HG02588 (cell line): ENCODE measurements at regions not wholly inside any gene's neighbourhood (a gene's known extent, or its start where the extent isn't known, plus 50 kb on each side); places are given as distances from the start of the nearest gene placed in this dataset.
"Not testable (repeated sequence)": the region's sequence is repeated elsewhere in the genome, so short reads cannot be mapped to it uniquely, and the experiment has no call there.

Experiments used
- ATAC-seq: cut with Tn5 transposase; IDR thresholded peaks from one replicate; pipeline ENCODE4 v1.9.1; 2021; ENCODE audit warnings: mild to moderate bottlenecking, moderate library complexity; ENCODE audit not compliant: unreplicated experiment

- ATAC-seq = peak; percentile 65
These were observed 56.3 kb upstream of the CD93 start for GRCh38 chr20:23142162-23143050.

DNA sequence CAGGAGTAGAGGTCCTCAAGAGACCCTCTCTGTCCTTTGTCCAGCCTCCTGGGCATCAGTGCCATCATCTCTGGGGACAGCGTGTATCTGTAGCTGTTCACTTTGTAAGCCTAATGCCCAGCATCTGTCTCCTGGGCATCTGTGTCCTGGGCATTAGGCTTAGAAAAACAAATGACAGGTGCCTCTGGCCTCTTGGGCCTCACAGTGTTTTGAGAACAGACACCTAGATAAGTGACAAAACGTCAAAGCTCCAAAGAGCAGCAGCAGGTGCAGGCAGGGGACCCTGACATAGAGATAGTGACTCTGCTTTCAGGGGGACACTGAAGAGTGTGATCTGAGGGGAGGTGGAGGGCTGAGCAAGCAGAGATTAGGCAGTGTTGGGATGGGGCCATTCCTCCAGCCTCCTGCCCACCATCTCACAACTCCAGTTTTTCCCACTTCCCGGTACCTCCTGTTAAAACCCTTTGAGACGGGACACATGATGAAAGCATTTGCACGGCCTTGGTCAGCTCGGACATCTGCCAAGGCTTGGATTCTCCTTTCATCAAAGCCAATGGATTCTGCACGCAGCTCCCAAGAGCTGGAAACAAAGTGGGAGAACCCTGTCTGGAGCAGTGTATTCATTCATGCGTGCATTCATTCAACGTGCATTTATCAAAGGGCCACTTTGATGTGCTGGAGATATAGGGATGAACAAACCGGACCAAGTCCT lies 55.5 kb upstream of the CD93 start:
- no peak for ATAC-seq

GRCh38 chr20:23140991-23141390 lies 54.9 kb upstream of the CD93 start:
- ATAC-seq = no peak

- not testable (repeated sequence) for ATAC-seq
These were observed 53.9 kb upstream of the CD93 start for GRCh38 chr20:23139984-23140383.

DNA sequence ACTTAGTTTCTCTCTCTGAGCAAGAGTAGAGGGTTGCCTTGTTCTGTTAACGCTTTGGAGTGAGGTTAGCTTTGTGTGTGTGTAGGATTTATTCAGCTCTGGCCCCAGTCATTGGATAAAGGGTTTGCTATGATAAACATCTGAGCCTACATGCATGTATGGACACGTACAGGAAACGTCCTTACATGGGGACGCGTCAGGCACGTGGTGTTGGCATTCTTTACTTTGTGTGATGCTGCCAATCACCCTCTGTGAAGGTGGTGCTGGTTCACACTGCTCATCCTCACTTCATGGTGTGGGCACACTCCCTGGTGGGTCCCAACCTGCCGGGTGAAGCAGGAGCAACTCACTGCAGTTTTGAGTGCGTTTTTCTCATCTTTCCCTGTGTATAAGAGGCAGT lies 53.4 kb upstream of the CD93 start:
- no peak for ATAC-seq

DNA sequence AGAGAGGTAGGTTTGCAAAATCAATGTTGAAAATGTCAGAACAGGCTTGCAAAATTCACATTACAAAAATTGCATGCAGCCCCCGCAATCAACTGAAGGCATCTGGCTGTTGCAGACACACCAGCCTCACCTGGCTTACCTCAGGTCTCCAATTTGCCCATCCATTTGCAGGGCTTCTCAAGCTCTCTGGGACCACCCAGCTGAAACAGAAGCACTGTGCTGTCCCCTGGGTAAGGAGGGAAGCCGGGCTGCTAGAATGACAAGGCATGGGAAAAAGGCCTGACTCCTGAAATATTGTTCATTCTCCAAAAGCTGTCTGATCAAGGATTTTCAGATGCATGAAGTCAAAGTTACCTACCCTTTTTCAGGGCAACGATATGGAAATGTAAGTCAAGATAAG lies 52.6 kb upstream of the CD93 start:
- no peak for ATAC-seq

GRCh38 chr20:23138226-23138625 lies 52.1 kb upstream of the CD93 start:
- ATAC-seq = no peak

GRCh38 chr20:23136893-23137745 lies 51.0 kb upstream of the CD93 start:
- no peak for ATAC-seq

DNA sequence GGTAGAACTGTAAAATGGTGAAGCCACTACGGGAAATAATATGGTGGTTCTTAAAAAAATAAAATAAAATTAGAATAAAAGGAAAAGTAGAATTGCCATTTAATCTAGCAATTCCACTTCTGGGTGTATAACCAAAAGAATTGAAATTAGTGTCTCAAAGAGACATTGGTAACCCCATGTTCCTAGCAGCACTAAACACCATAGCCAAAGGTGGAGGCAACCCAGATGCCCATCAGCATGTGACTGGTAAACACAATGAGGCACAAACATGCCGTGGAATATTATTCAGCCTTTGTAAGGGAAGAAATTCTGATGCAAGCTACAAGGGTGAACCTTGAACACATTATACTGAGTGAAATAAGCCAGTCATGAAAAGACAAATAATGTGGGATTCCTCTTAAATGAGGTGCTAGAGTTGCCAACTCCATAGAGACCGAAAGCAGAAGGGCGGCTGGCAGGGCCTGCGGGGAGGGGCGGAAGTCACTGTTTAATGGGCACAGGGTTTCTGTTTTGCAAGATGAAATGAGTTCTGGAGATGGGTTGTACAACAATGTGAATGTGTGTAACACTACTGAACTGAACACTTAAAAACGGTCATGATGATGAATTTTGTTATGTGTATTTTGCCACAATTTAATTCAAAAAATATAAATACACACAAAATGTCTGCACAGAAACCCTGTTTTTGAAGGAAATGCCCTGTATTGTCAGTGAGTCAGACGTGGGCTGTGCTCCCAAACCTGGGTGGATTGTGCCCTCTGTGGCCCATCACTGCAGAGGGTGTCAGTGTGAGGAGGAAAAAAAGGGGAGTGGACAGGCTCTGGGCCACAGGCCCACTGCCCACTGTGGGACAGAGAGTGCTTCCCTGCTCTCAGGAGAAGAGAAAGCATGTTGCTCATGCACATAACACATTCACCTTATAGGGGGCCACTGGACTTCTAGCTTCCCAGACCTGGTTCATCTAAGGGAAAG lies 49.6 kb upstream of the CD93 start:
- ATAC-seq = no peak
